IMR-90 (cell line): ENCODE measurements at regions not wholly inside any gene's neighbourhood (a gene's known extent, or its start where the extent isn't known, plus 50 kb on each side); places are given as distances from the start of the nearest gene placed in this dataset.

Source experiments
- ATAC-seq: fragments of 200-7000 bp; cut with Tn5 transposase; 2 replicates; pipeline ENCODE4 v1.9.1; 2020; ENCODE audit warnings: low read depth, mild to moderate bottlenecking, moderate library complexity
- BruUV-seq: library from RNA; stranded (reverse); fragments of 400-500 nt; replicated peaks from 2 replicates; lab custom pipeline; 2021; lab: Mats Ljungman, UMichigan
- CTCF ChIA-PET: fragments of 300-600 bp; formaldehyde crosslinking; extraction: SDS; loops from one replicate; lab custom pipeline; 2021; ENCODE audit warnings: antibody characterized with exemption; lab: Yijun Ruan, JAX
- POLR2A ChIA-PET: fragments of 300-600 bp; sonication (Branson Sonifier 250); formaldehyde crosslinking; loops from one replicate; lab custom pipeline; 2022; ENCODE audit warnings: antibody characterized with exemption; ENCODE audit not compliant: unreplicated experiment; lab: Charles Lee
- DNase-seq: peaks from one replicate; pipeline ENCODE4 v3.0.0; 2013
- H2AFZ ChIP-seq: replicated peaks from 2 replicates; pipeline ENCODE3; 2013; ENCODE audit warnings: low read length, mild to moderate bottlenecking; ENCODE audit not compliant: poor library complexity
- H2AK5ac ChIP-seq: 2 replicates; pipeline ENCODE4 v1.6.1; 2013; ENCODE audit warnings: low read depth, low read length, inconsistent platforms
- H2AK9ac ChIP-seq: replicated peaks from 2 replicates; pipeline ENCODE3; 2013; ENCODE audit warnings: mild to moderate bottlenecking, low read depth, low read length, moderate library complexity; ENCODE audit not compliant: poor library complexity
- H2BK120ac ChIP-seq: 2 replicates; pipeline ENCODE4 v1.6.1; 2013; ENCODE audit warnings: low read depth, low read length, inconsistent platforms
- H2BK15ac ChIP-seq: 3 replicates; pipeline ENCODE4 v1.6.1; 2013; ENCODE audit warnings: low read depth, low read length, inconsistent platforms
- H2BK20ac ChIP-seq: 2 replicates; pipeline ENCODE4 v1.6.1; 2013; ENCODE audit warnings: low read depth, mild to moderate bottlenecking, inconsistent platforms, low read length, moderate library complexity
- H2BK5ac ChIP-seq: 2 replicates; pipeline ENCODE4 v1.6.1; 2013; ENCODE audit warnings: mild to moderate bottlenecking, low read depth, low read length, inconsistent platforms; ENCODE audit not compliant: poor library complexity, severe bottlenecking
- H3K14ac ChIP-seq: replicated peaks from 2 replicates; pipeline ENCODE4 v1.6.1; 2013; ENCODE audit warnings: low read depth, low read length, inconsistent platforms
- H3K18ac ChIP-seq: 2 replicates; pipeline ENCODE4 v1.6.1; 2013; ENCODE audit warnings: low read depth, low read length, control low read depth
- H3K23ac ChIP-seq: 2 replicates; pipeline ENCODE4 v1.6.1; 2013; ENCODE audit warnings: low read depth, low read length, inconsistent platforms
- H3K27ac ChIP-seq: 2 replicates; pipeline ENCODE4 v1.5.1; 2013; ENCODE audit warnings: mild to moderate bottlenecking, control low read depth, low read length; ENCODE audit not compliant: insufficient read depth
- H3K27me3 ChIP-seq: 2 replicates; pipeline ENCODE4 v1.6.1; 2013; ENCODE audit warnings: low read length; ENCODE audit not compliant: control insufficient read depth, insufficient read depth
- H3K36me3 ChIP-seq: 2 replicates; pipeline ENCODE4 v1.6.1; 2013; ENCODE audit warnings: low read length, mixed read lengths; ENCODE audit not compliant: control insufficient read depth, insufficient read depth
- H3K4ac ChIP-seq: 2 replicates; pipeline ENCODE4 v1.6.1; 2013; ENCODE audit warnings: low read depth, low read length, inconsistent platforms
- H3K4me1 ChIP-seq: 2 replicates; pipeline ENCODE4 v1.6.1; 2013; ENCODE audit warnings: low read length, mixed read lengths; ENCODE audit not compliant: control insufficient read depth, insufficient read depth
- H3K4me2 ChIP-seq: 2 replicates; pipeline ENCODE4 v1.6.1; 2013; ENCODE audit warnings: low read depth, mild to moderate bottlenecking, control low read depth, low read length, moderate library complexity
- H3K4me3 ChIP-seq: 2 replicates; pipeline ENCODE4 v1.5.1; 2013; ENCODE audit warnings: low read depth, mild to moderate bottlenecking, control low read depth, low read length, moderate library complexity; ENCODE audit not compliant: insufficient read depth
- H3K56ac ChIP-seq: 2 replicates; pipeline ENCODE4 v1.6.1; 2013; ENCODE audit warnings: low read length, inconsistent platforms; ENCODE audit not compliant: insufficient read depth; ENCODE audit errors: extremely low read depth
- H3K79me1 ChIP-seq, 2 experiments: 2 replicates each; pipeline ENCODE4 v1.6.1; 2013; ENCODE audit warnings: low read length in 2 of 2, inconsistent platforms in 1 of 2, low read depth in 1 of 2
- H3K9ac ChIP-seq: 2 replicates; pipeline ENCODE4 v1.6.1; 2013; ENCODE audit warnings: low read depth, low read length, control low read depth
- H3K9me1 ChIP-seq: 2 replicates; pipeline ENCODE4 v1.6.1; 2013; ENCODE audit warnings: low read length, inconsistent platforms; ENCODE audit not compliant: insufficient read depth
- H3K9me3 ChIP-seq: 2 replicates; pipeline ENCODE4 v1.6.1; 2013; ENCODE audit warnings: low read length; ENCODE audit not compliant: control insufficient read depth, insufficient read depth
- H4K20me1 ChIP-seq: 2 replicates; pipeline ENCODE4 v1.6.1; 2013; ENCODE audit warnings: low read length, inconsistent platforms; ENCODE audit not compliant: insufficient read depth
- H4K5ac ChIP-seq: 2 replicates; pipeline ENCODE4 v1.6.1; 2013; ENCODE audit warnings: mild to moderate bottlenecking, low read depth, low read length, control low read depth
- H4K8ac ChIP-seq, 2 experiments: 2 replicates each; pipeline ENCODE4 v1.6.1; 2013; ENCODE audit warnings: low read depth in 2 of 2, low read length in 2 of 2, control low read depth in 1 of 2, inconsistent platforms in 1 of 2
- H4K91ac ChIP-seq: 2 replicates; pipeline ENCODE4 v1.6.1; 2013; ENCODE audit warnings: low read depth, low read length, inconsistent platforms; ENCODE audit not compliant: insufficient read depth
- BHLHE40 ChIP-seq: fragments of 150-350 bp; IDR thresholded peaks from 2 replicates; pipeline ENCODE4 v1.6.1; 2016; ENCODE audit warnings: mild to moderate bottlenecking, low read depth, low read length
- MXI1 ChIP-seq: IDR thresholded peaks from 2 replicates; pipeline ENCODE4 v1.6.1; 2012; ENCODE audit warnings: low read depth, mild to moderate bottlenecking, low read length, moderate library complexity, borderline replicate concordance
- POLR2A ChIP-seq: IDR thresholded peaks from 2 replicates; pipeline ENCODE4 v1.6.1; 2012; ENCODE audit warnings: mild to moderate bottlenecking, low read depth, low read length
- RAD21 ChIP-seq: IDR thresholded peaks from 2 replicates; pipeline ENCODE4 v1.6.1; 2012; ENCODE audit warnings: low read length, improper control_type of control experiment
- RCOR1 ChIP-seq: IDR thresholded peaks from 2 replicates; pipeline ENCODE4 v1.6.1; 2012; ENCODE audit warnings: mild to moderate bottlenecking, low read length, improper control_type of control experiment; ENCODE audit not compliant: insufficient replicate concordance
- SMC3 ChIP-seq: fragments of 150-350 bp; IDR thresholded peaks from 2 replicates; pipeline ENCODE4 v1.6.1; 2016; ENCODE audit warnings: low read depth, mild to moderate bottlenecking, antibody characterized with exemption, low read length, moderate library complexity
- USF2 ChIP-seq: fragments of 150-350 bp; IDR thresholded peaks from 2 replicates; pipeline ENCODE4 v1.6.1; 2017; ENCODE audit warnings: mild to moderate bottlenecking, antibody characterized with exemption, low read length, low read depth
- WGBS, 2 experiments: methylation state at CpG; one replicate each; pipeline versions ENCODE4 v1.1.5 to v1.1.7; 2013; ENCODE audit warnings: missing lambda C conversion rate in 2 of 2; ENCODE audit not compliant: insufficient read length in 1 of 2; ENCODE audit errors: extremely low coverage in 2 of 2; 5-methylcytosine and 5-hydroxymethylcytosine counted together
- dilution Hi-C: fragments of 300-500 bp; cut with HindIII; formaldehyde crosslinking; loops from one replicate; pipeline ENCODE4 v1.14.3; 2018; ENCODE audit warnings: low sequenced_read_pairs; ENCODE audit not compliant: unreplicated experiment
- in situ Hi-C: fragments of 300-500 bp; cut with MboI; formaldehyde crosslinking; loops from 3 replicates; pipeline ENCODE4 v1.14.3; 2019; ENCODE audit warnings: low sequenced_read_pairs, inconsistent platforms, mixed read lengths
- intact Hi-C: fragments of 100-400 bp; cut with micrococcal nuclease; formaldehyde crosslinking; loops from 2 replicates; pipeline ENCODE4 v1.10.0; 2022
- TF ChIP-seq, protein P1 (sequence below): conservative IDR thresholded peaks from 2 replicates; pipeline ENCODE4 v1.5.1; 2012; ENCODE audit warnings: mild to moderate bottlenecking, low read depth, low read length, improper control_type of control experiment

DNA sequence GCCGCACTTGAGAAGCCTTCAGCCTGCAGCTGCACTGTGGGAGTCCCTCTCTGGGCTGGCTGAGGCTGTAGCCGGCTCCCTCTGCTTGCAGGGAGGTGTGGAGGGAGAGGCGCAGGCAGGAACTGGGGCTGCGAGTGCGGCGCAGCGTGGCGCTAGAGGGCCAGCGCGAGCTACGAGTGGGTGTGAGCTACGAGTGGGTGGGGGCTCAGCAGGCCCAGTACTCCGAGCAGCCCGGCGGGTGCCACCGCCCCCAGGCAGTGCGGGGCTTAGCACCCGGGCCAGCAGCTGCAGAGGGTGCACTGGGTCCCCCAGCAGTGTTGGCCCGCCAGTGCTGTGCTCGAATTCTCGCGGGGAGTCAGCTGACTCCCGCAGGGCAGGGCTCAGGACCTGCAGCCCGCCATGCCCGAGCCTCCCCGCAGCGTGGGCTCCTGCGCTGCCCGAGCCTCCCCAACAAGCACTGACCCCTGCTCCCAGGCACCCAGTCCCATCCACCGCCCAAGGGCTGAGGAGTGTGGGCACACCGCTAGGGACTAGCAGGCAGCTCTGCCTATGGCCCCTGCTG, 1620.1 kb downstream of the BRINP3 start:
- Histone ChIP-seq H3K36me3 (no peaks in the 10 kb centered on the region), H3K14ac (no peak overlapping the region), H3K9me1 (no peaks in the 10 kb centered on the region), H2AK5ac (no peak overlapping the region), H2AK9ac (no peak overlapping the region), H2AFZ (no peak overlapping the region), H3K27me3 (no peaks in the 10 kb centered on the region), H3K4me2 (no peak overlapping the region), H4K8ac (no peak overlapping the region), H3K56ac (no peak overlapping the region), H3K4ac (no peak overlapping the region), H4K20me1 (no peaks in the 10 kb centered on the region), H2BK15ac (no peak overlapping the region), H3K9ac (no peak overlapping the region), H4K5ac (no peak overlapping the region), H3K4me3 (no peak overlapping the region), H2BK5ac (no peak overlapping the region), H3K79me1 (no peaks in the 10 kb centered on the region), H3K27ac (no peak overlapping the region), H4K91ac (no peak overlapping the region), H3K23ac (no peak overlapping the region), H3K18ac (no peak overlapping the region), H3K4me1 (no peaks in the 10 kb centered on the region), H3K9me3 (peaks cover 2% of the 10 kb centered on the region), H2BK20ac (no peak overlapping the region), H2BK120ac (no peak overlapping the region)
- POLR2A ChIA-PET, result no interaction called here
- in situ Hi-C loops, result no loop called here
- CTCF ChIA-PET, result no interaction called here
- DNase-seq (no peak), ATAC-seq (no peak)
- 94% methylated on average over 7 of the region's 31 CpGs; no CpG with 5 or more reads in 1 of the 2 experiments for WGBS, 2 experiments
- dilution Hi-C loops, result no loop called here
- TF ChIP-seq RCOR1 (no peak), POLR2A (no peak), MXI1 (no peak), RAD21 (no peak), BHLHE40 (no peak), USF2 (no peak), SMC3 (no peak)
- TF ChIP-seq, protein P1, sequence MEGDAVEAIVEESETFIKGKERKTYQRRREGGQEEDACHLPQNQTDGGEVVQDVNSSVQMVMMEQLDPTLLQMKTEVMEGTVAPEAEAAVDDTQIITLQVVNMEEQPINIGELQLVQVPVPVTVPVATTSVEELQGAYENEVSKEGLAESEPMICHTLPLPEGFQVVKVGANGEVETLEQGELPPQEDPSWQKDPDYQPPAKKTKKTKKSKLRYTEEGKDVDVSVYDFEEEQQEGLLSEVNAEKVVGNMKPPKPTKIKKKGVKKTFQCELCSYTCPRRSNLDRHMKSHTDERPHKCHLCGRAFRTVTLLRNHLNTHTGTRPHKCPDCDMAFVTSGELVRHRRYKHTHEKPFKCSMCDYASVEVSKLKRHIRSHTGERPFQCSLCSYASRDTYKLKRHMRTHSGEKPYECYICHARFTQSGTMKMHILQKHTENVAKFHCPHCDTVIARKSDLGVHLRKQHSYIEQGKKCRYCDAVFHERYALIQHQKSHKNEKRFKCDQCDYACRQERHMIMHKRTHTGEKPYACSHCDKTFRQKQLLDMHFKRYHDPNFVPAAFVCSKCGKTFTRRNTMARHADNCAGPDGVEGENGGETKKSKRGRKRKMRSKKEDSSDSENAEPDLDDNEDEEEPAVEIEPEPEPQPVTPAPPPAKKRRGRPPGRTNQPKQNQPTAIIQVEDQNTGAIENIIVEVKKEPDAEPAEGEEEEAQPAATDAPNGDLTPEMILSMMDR, result no peak
- intact Hi-C loops, result no loop called here
- no TSS peak for BruUV-seq
